GM20000 (cell line): ENCODE measurements at regions not wholly inside any gene's neighbourhood (a gene's known extent, or its start where the extent isn't known, plus 50 kb on each side); places are given as distances from the start of the nearest gene placed in this dataset.

ENCODE experiments used
- DNase-seq: peaks from one replicate; pipeline ENCODE4 v3.0.0; 2012; ENCODE audit warnings: low spot score
- CTCF ChIP-seq: IDR thresholded peaks from 2 replicates; pipeline ENCODE4 v1.5.1; 2012; ENCODE audit warnings: mild to moderate bottlenecking, control low read depth; ENCODE audit errors: extremely low read depth, missing control alignments

GRCh38 chr15:26176831-26177230 lies 313.7 kb upstream of the ATP10A start:
- TF ChIP-seq CTCF = no peak
- no peak for DNase-seq

GRCh38 chr15:26171266-26171665 lies 308.1 kb upstream of the ATP10A start:
- no peak for TF ChIP-seq CTCF
- DNase-seq = no peak

GRCh38 chr15:26166429-26166828 lies 303.3 kb upstream of the ATP10A start:
- DNase-seq = no peak

GRCh38 chr15:26165546-26165945 lies 302.4 kb upstream of the ATP10A start:
- DNase-seq = no peak
- no peak for TF ChIP-seq CTCF

More at GRCh38 chr15:26166429-26166828, 303.3 kb upstream of the ATP10A start:
- no peak for TF ChIP-seq CTCF

GRCh38 chr15:26160343-26160742 lies 297.2 kb upstream of the ATP10A start:
- TF ChIP-seq CTCF = no peak
- DNase-seq = no peak

GRCh38 chr15:26158176-26158575 lies 295.0 kb upstream of the ATP10A start:
- TF ChIP-seq CTCF = no peak
- DNase-seq = no peak

- DNase-seq = no peak
- TF ChIP-seq CTCF = no peak
These were observed 294.0 kb upstream of the ATP10A start for GRCh38 chr15:26157081-26157480.
